HG02763 (cell line): ENCODE measurements at regions not wholly inside any gene's neighbourhood (a gene's known extent, or its start where the extent isn't known, plus 50 kb on each side); places are given as distances from the start of the nearest gene placed in this dataset.

Experiments
- ATAC-seq: cut with Tn5 transposase; IDR thresholded peaks from one replicate; pipeline ENCODE4 v1.9.1; 2021; ENCODE audit warnings: mild to moderate bottlenecking, moderate library complexity; ENCODE audit not compliant: unreplicated experiment

DNA sequence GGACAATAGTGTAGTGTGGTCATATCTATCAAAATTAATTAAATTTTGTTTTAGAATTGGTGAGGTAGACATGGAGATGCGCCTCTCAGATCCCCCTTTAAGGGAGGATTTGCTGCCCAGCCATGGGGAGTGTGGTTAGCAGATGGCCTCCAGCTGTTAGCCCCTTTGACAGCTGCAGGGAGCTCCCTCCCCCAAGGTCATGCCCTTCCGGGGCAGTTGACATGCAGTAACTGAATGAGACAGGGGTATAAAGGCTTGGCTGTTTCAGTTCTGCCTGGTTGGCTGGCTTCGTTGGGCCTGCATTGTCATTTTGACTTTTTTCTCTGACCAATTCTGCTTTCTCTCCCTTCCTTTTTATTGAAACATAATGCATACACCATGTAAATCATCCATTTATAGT, 291.5 kb upstream of the SRRM4 start:
- peak; percentile 77 for ATAC-seq

DNA sequence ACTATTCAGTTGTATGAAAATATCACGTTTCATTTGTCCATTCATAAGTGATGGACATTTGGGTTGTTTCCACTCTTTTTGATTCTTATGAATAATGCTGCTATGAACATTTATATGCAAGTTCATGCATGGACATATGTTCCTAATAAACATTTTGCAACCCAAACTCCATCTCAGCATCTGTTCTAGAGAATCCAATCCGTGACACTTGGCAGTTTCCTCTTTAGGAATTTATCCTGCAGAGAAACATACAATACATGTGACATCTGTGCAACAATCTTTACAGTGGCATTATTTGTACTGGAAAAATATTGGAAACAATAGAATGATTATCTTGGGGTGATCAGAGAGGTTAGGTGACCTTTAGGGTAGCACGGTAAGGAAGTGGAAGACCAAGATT, 290.8 kb upstream of the SRRM4 start:
- no peak for ATAC-seq

DNA sequence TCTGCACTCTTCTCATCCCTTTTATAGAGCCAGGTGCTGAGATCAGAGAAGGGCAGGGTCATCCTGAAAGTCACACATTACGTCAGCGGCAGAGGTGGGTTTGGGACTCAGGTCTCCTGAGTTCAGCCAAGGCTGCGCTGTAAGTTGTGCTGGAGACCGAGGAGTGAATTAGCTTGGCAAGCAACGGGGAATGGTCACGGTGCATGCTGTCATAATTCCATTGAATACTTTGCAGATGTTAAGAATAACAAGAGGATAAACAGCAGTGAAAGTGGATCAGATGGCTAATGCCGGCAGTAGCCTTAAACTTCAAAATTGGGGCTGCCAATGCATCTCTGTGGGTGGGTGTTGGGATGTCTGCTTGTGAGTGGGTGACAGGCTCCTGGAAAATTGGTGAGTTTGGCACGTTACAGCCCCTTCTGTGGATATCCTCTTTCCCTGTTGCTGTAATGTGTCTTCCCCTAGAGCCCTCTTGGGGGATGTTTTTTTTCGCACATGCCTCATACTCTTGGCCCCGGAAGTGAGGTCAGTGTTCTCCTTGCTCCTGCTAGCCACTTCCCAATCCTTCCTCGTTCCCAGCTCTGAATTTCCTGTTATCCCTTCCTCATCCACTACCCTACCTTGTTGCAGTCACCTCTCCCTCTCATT, 287.1 kb upstream of the SRRM4 start:
- no peak for ATAC-seq

DNA sequence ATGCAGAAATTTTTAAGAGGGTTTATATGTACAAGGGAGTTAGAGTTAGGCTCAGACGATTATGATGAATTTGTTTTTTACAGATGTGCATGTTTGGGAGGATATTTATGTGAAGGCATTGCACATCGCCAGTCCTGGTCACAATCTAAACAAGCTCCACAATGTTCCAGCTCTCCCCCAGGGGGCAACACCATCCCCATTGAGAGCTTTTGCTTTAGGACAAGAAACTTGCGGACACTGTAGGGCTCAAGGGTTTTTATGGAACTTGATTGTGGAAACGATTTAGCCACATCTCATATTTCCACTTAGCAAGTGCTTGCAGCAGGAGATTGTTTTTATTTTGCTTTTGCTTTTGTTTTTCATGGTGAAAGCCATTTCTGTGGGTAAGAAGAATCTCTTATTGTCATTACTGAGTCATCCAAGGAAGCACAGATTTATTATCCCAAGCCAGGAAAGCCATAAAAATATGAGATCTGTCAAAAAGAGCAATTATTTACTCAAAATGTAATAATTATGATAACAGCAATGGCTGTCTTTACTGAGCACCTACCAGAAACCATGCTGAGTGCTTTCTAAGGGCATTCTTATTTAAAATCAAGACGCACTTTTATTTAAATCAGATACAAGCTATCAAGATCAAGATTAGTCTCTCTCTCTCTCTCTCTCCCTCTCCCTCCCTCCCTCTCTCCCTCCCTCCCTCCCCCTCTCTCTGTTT, 276.7 kb upstream of the SRRM4 start:
- no peak for ATAC-seq

DNA sequence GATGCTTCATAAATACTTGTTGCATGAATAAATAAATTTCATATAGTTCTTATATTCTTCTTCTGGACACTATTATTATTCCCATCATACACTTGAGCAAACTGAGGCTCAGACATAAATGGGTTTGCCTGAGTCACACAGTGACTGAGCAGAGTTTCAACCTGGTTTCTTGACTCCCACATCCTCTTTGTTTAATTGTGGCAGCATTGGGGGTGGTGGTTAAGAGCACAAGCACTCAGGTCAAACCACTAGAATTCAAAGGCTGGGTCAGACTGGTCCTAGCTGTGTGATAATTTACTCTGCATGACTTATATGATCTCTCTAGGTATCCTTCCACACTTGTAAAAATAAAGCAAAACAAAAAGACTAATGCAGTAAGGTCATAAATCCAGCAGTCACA, 274.9 kb upstream of the SRRM4 start:
- ATAC-seq, result no peak

DNA sequence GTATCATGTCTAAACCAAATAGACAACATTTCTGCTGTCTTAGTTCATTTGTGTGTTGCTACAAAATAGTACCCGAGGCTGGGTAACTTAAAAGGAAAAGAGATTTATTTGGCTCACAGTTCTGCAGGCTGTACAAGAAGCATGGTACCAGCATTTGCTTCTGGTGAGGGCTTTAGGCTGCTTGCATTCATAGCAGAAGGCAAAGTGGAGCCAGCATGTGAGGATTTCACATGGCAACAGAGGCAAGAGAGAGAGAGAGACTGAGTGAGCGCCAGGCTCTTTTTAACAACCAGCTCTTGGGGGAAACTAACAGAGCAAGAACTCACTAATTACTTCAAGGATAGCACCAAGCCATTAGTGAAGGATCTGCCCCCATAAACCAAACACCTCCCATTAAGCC, 271.4 kb upstream of the SRRM4 start:
- ATAC-seq, result no peak

DNA sequence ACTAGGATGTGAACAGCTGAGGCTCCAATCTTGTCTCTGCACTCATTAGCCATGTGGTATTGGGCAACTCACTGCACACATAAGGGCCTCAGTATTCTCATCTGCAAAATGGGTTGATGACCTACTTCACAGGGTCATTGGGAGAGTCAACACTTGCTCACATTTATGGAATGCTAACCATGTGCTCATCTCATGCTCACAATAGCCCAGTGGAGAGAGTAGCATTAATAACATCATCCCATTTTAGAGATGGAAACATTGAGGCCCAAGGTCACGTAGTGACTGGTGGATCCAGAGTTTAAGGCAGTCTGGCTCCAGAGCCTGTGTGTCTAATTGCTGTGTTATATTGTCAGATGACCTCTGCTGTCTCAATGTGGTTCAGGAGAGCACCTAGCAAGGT, 270.2 kb upstream of the SRRM4 start:
- ATAC-seq, result no peak

DNA sequence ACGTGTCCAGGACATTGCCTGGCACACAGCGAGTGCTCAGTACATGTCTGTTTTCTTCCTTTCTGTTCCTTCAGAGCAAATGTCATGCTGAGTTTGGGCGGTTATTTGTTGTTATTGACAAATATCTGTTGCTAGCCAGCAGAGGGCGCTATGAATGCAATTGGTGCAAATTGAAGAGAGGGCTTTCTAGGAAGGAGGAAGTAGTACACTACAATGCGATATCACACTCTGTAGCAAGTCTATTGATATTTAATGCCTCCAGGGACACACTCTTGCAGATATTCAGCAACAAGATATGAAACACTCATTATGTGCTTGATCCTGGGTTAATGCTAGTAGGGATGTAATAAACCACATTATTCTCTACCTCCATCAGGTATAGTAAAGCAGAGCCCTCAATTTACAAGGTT, 267.3 kb upstream of the SRRM4 start:
- no peak for ATAC-seq

DNA sequence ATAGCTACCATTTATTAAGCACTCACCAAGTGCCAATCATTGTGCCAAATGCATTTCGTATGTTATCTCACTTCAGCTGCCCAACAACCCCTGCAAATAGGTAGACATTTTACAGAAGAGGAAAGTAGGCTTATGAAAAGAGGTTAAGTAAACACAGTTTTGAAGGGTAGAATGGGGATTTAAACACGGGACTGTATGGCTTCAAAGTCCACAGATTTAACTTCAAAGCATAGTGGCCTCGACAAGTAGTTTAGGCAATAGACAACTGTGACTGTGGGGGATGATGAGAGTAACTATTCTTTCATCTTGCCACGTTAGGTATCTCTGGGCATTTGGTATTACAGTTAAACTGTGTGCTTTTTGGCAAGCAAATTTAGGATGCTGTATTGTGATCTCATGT, 266.8 kb upstream of the SRRM4 start:
- ATAC-seq, result no peak

DNA sequence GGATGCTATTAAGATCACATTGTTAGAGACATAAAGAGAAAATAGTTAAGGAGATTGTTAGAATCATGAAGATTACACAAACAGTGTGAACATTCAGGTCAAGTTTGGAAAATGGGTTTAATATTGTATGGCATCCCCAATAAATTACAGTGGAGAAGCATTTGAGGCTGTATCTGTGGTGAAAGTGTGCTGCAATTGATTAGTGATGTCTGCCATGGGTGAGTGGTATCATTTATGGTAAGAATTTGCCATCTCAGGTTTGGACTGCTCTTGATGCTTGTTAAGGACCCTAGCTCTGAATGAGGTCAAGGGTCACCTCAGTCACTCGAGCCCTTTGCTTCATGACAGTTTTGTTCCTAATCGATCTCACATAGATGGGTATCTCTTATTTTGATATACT, 265.7 kb upstream of the SRRM4 start:
- ATAC-seq, result no peak

DNA sequence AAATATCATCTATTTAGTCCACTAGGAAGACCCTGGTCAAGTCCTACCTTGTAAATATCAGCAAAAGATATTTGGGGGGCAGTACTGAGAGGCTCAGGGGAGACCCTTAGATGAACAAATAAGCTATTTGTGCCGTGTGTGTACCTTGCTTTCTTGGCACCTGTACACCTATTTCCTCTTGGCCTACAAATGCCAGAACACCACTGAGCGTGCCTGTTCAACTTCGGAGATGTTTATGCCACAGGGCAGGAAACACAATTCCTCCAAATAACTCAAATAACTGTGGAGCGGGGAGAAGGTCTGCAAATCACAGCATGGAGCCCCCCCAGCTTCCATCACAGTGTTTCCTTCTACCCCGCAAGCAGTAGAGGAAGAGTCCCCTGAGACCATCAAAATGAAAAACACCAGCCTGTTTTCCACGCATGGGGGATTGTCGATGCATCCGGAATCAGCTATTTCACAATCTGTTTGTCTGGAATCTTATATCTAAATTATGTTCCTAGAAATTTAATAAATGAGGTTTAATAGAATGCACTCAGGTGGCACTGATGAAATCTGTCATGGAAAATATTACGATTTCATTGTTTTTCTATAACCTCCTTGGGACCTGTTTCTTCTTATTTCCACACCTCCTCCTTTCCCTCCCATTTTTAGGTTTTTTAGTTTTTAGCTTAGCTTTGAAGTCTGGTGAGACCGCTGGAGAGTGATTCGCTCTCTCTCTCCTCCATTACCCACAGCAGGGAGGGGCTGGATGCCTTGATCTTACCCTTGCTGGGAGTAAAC, 254.0 kb upstream of the SRRM4 start:
- ATAC-seq, result no peak

DNA sequence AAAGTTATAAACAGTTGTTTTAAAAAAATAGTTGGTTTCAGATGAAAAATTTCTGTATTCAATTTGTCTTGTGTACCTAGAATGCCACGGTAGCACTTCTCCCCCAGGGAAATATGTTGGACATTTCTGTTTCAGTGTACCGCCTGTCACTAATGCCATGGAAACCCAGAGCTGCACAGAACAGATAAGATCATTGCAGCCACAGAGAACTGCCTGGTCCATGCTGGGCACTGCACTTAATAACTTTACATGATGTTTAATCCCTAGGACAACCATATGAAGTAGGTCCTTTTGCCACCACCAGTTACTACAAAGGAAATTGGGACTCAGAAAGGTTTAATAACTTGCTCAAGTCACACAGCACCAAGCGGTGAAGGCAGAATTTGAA, 253.4 kb upstream of the SRRM4 start:
- ATAC-seq, result no peak

DNA sequence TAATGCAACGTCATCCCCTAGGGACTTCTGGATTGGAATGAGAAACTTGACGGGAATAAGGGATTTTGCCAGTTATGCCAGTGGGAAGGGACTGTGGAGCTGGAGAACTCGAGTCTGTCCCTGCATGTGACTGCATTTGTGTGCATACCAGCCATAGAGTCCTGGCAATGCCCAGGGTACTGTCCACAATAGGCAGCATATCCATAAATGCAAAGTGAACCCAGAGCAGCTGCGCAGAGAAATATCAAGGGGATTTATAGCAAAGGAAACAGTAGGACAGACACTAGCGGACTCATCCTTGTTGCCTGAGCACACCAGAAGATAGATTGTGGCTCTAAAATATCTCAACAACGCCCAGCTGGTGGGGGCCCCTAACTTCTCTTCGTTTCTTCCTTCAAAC, 247.1 kb upstream of the SRRM4 start:
- ATAC-seq, result no peak

DNA sequence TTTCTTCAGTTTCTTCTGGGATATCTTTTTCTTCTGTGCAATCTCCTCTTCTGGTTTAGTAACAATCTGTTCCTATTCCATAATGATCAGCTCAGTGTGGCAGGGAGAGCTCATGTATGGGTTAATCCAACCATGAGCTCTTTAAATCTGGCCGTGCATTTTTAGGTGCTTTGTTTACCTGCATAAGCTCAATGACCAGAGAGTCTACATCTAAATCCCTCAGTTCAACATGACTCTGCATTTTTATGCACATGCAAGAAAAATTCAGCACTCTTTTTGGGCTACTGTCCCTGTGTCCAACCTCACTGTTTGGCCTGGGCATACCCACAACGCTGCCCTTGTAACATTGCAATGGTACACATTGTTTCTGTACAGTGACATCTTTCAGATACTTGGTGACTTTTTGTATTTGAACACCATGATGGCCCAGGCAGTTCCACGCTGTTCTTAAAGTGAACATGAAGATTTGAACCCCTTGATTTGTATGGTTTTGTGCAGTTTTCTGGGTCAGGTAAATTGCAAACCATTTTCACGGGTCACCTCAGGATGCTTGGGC, 243.3 kb upstream of the SRRM4 start:
- no peak for ATAC-seq

DNA sequence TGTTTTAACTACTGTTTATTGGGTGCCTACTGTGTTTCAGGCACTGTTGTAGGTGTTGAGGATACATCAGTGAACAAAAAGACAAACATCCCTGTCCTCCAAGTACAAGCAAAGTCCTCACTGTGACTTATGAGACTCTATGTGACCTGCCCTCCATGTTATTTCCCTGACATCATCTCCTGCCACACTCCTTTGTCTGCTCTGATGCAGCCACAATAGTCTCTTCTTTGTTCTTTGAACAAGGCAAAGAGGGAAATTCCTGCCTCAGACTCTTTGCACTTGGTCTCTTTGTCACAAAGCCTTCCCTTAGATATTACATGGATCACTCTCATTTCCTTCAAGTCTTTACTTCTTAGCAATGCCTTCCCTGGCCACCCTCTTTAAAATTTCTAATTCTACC, 240.1 kb upstream of the SRRM4 start:
- no peak for ATAC-seq

DNA sequence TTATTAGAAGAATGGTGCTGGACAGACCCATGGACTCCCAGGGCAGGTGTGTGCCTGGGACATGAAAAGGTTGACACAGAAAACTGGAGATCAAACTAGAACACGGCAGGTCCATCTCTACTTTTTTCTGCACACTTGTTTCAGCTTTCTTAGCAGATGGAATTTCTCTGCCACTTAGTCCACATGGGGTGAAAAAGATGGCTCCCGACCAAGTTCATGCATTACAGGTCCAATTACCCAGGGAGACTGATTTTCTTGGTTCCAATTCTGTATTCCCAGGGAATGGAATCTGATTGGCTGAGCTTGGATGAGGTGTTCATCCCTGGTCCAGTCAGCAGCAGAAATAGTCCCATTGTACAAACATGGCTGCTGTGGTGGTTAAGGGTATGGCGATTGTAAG, 238.9 kb upstream of the SRRM4 start:
- no peak for ATAC-seq

DNA sequence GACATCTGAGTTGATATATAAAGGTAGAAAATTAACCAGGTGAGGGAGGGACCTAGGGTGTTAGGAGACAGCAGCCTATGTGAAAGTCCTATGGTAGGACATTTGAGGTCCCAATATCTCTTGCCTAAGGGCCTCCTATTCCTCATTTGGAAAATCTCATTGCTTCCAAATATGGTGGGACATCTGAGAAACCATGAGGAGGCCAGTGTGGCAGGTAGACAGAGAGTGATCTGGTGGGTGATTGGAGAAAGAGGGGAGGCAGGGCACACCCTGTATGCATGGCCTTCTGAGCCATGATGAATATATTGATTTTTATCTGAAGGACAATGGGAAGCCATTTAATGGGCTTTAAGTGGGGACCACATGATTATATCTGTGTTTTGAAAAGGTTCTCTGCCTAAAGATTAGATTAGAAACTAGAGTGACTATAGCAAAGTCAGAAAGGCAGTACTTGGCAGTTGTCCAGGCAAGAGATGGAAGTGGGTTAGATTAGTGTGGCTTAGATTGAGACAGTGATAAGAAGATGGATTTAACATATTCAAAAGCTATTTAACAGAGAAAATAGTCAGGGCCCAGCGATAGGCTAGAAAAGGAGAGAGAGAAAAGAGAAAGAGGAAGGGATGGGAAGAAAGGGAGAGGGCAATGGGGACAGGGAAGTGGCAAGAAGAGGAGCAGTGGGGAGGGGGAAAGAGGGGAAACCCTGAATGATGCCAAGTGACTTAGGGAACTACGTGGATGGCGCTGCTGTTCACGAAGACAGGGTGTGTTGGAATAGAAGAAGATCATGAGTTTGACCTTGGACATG, 237.2 kb upstream of the SRRM4 start:
- no peak for ATAC-seq

DNA sequence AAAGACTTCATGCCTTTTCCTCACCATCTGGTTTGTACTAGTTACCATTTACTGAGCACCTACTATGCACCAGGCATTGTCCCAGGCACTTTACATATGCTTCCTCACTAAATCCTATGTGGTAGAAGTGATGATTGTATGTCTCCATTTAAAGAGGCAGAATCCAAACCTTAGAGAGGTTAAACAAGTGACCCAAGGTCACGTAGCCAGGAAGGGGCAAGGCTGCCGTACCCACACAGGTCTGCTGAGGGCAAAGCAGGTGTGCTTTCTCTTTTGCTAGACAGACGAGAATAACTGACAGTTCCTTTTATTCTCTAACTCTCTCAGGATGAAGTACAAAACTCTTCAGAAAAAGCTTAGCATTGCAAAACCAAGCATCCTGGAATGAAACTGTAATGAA, 235.2 kb upstream of the SRRM4 start:
- no peak for ATAC-seq

DNA sequence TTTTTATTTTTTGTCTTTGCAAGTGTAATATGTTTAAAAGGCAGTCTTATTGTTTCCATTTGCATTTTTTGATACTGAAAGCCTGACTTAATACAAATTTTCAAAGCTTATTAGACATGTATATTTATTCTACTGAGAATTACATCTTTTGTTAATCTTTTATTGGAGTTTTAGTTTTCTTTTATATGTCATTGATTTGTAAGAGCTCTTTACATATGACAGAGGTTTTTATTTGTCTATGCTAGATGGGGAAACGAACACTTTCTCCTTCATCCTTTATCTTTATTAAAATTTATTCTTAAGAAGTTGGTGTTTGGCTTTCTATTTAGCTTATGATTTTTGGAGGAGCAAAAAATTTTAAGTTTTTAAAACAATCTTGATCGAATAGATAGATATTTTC, 234.4 kb upstream of the SRRM4 start:
- no peak for ATAC-seq

DNA sequence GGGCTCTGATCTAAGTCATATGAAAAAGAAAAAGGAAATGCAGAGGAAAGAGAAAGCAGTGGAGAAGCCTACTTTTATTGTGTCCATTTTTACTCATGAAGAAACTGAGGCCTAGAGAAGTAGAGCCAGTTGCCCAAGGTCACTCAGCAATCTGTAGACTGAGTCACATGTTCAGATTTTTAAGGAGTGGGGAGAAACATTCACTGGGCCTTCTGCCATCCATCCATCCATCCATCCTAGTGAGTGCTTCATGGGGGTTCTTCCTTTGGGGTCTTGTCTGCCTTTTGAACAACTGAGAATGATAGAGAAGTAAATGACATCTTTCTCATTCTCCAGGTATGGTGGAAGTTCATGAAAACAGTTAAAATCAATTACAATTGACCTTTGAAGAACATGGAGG, 233.6 kb upstream of the SRRM4 start:
- no peak for ATAC-seq
